Stimulated activated CD4-positive, alpha-beta T cell treated with anti-CD3 and anti-CD28 coated beads, TNF-alpha, amount 100 ng/mL, for 1 hour (primary cell): ENCODE measurements at regions not wholly inside any gene's neighbourhood (a gene's known extent, or its start where the extent isn't known, plus 50 kb on each side); places are given as distances from the start of the nearest gene placed in this dataset.

ENCODE experiments used
- DNase-seq, 3 donors: peaks; one replicate each; pipeline ENCODE4 v3.0.0-alpha.2; 2020; ENCODE audit warnings: low read depth in 3 of 3, low spot score in 1 of 3

GRCh38 chr9:129476821-129477611 lies 143.9 kb downstream of the C9orf50 start:
- DNase-seq, result no peak

- DNase-seq, result no peak
These were observed 146.0 kb downstream of the C9orf50 start for GRCh38 chr9:129474740-129475404.

- no peak for DNase-seq
These were observed 147.2 kb downstream of the C9orf50 start for GRCh38 chr9:129473523-129474244.

- DNase-seq, result no peak
These were observed 148.2 kb downstream of the C9orf50 start for GRCh38 chr9:129472651-129473102.

- no peak for DNase-seq
These were observed 149.5 kb downstream of the C9orf50 start for GRCh38 chr9:129471201-129472019.

GRCh38 chr9:129469988-129470316 lies 150.9 kb downstream of the C9orf50 start:
- DNase-seq, result no peak

- DNase-seq, result no peak
These were observed 151.5 kb downstream of the C9orf50 start for GRCh38 chr9:129469188-129469987.

- DNase-seq, result no peak
These were observed 152.9 kb downstream of the C9orf50 start for GRCh38 chr9:129467739-129468666.

GRCh38 chr9:129467004-129467588 lies 153.8 kb downstream of the C9orf50 start:
- DNase-seq, result no peak

- no peak for DNase-seq
These were observed 154.9 kb downstream of the C9orf50 start for GRCh38 chr9:129465834-129466535.

GRCh38 chr9:129464972-129465833 lies 155.7 kb downstream of the C9orf50 start:
- no peak for DNase-seq

GRCh38 chr9:129463994-129464393 lies 156.9 kb downstream of the C9orf50 start:
- DNase-seq, result no peak

GRCh38 chr9:129463477-129463876 lies 157.4 kb downstream of the C9orf50 start:
- no peak for DNase-seq

GRCh38 chr9:129462360-129462759 lies 158.5 kb downstream of the C9orf50 start:
- no peak for DNase-seq

- DNase-seq, result peak; percentile 69 to 78 (median 76)
These were observed 160.3 kb downstream of the C9orf50 start for GRCh38 chr9:129460323-129461261.
